Testis (tissue), 2 donors: ENCODE measurements at regions not wholly inside any gene's neighbourhood (a gene's known extent, or its start where the extent isn't known, plus 50 kb on each side); places are given as distances from the start of the nearest gene placed in this dataset.
"Not testable (repeated sequence)": the region's sequence is repeated elsewhere in the genome, so short reads cannot be mapped to it uniquely, and the experiment has no call there.

ENCODE experiments used
- DNase-seq: peaks from one replicate; pipeline ENCODE4 v3.0.0-alpha.2; 2019
- H3K27ac ChIP-seq, 2 donors: fragments of 200-600 bp; sonication (generic); one replicate each; pipeline ENCODE4 v1.5.1; 2019
- H3K27me3 ChIP-seq: fragments of 200-600 bp; sonication (generic); one replicate; pipeline ENCODE4 v1.5.1; 2019
- H3K36me3 ChIP-seq: fragments of 200-600 bp; sonication (generic); one replicate; pipeline ENCODE4 v1.5.1; 2017; ENCODE audit warnings: low read depth; ENCODE audit errors: missing control alignments
- H3K4me1 ChIP-seq: fragments of 200-600 bp; sonication (generic); one replicate; pipeline ENCODE4 v1.5.1; 2019
- H3K4me3 ChIP-seq, 2 donors: fragments of 200-600 bp; sonication (generic); one replicate each; pipeline ENCODE4 v1.5.1; 2017 to 2019
- H3K9me3 ChIP-seq: fragments of 200-600 bp; sonication (generic); one replicate; pipeline ENCODE4 v1.5.1; 2017
- POLR2A ChIP-seq: fragments of 450-650 bp; IDR thresholded peaks from one replicate; pipeline ENCODE4 v1.6.1; 2017; ENCODE audit warnings: antibody characterized with exemption, mild to moderate bottlenecking, moderate library complexity
- WGBS, 2 donors: methylation state at CpG; one replicate each; pipeline ENCODE4 v1.1.5; 2018; 5-methylcytosine and 5-hydroxymethylcytosine counted together
- intact Hi-C: fragments of 100-400 bp; cut with DNase I; formaldehyde crosslinking; loops from one replicate; pipeline ENCODE4 v1.15.1; 2023; ENCODE audit warnings: low total_unique reads
- TF ChIP-seq, protein P1 (sequence below), 3 experiments: fragments of 450-650 bp in 2 of 3; fragments of 200-600 bp in 1 of 3; sonication (generic) in 1 of 3; IDR thresholded peaks; one replicate each; pipeline ENCODE4 v1.5.1; 2016 to 2019; ENCODE audit warnings: antibody characterized with exemption in 3 of 3, mild to moderate bottlenecking in 2 of 3, moderate library complexity in 1 of 3

- H3K4me1 ChIP-seq, result no peaks in the 10 kb centered on the region
- no peak overlapping the region for H3K27ac ChIP-seq
- intact Hi-C loops, result no loop called here
- H3K27me3 ChIP-seq, result no peaks in the 10 kb centered on the region
- WGBS, 2 donors, result 82 to 94% methylated on average over 2 of the region's 2 CpGs
- H3K9me3 ChIP-seq, result no peaks in the 10 kb centered on the region
- H3K4me3 ChIP-seq, result no peak overlapping the region
- H3K36me3 ChIP-seq, result no peaks in the 10 kb centered on the region
- DNase-seq, result no peak
- TF ChIP-seq, protein P1, sequence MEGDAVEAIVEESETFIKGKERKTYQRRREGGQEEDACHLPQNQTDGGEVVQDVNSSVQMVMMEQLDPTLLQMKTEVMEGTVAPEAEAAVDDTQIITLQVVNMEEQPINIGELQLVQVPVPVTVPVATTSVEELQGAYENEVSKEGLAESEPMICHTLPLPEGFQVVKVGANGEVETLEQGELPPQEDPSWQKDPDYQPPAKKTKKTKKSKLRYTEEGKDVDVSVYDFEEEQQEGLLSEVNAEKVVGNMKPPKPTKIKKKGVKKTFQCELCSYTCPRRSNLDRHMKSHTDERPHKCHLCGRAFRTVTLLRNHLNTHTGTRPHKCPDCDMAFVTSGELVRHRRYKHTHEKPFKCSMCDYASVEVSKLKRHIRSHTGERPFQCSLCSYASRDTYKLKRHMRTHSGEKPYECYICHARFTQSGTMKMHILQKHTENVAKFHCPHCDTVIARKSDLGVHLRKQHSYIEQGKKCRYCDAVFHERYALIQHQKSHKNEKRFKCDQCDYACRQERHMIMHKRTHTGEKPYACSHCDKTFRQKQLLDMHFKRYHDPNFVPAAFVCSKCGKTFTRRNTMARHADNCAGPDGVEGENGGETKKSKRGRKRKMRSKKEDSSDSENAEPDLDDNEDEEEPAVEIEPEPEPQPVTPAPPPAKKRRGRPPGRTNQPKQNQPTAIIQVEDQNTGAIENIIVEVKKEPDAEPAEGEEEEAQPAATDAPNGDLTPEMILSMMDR (IDR thresholded peaks at IDR 0.05), result no peak
- no peak for TF ChIP-seq POLR2A
These were observed 123.6 kb upstream of the BEND6 start for GRCh38 chr6:56831334-56831733.

DNA sequence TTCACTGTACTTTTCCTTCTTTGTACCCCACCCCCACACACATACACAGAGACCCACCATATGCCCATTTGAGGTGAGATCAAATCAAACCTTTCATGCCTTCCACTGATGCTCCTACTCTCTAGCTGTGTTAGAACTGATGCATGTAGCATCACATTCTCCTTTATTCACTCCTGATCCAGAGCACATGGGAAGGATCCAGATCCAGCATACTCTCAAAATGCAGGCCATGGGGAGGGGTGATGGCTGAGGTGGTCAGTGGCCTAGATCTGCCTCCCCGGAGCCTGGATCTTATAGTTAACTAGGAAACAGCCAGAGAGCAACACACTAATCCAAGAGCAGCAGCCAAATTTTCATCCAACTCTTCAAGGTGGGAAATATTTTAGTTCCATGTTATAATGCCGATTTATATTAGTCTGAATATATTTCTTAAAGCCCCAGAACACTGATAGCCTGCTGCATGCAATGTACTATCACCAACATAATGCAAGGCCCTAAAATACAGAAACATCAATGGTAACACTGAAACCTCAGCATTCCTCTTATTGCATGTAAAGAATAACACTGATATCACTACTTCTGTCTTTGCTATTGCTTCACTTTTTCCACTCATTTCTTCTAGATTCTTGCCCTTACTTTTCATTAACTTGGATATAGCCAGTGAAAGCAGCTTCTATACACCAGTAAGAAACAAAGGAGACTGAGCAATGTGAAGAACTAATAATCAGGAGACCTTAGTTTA, 126.8 kb upstream of the BEND6 start:
- Histone ChIP-seq H3K36me3 (no peaks in the 10 kb centered on the region), H3K27me3 (no peaks in the 10 kb centered on the region), H3K4me3 (no peak overlapping the region), H3K27ac (no peak overlapping the region), H3K4me1 (no peaks in the 10 kb centered on the region), H3K9me3 (no peaks in the 10 kb centered on the region)
- DNase-seq, result no peak
- intact Hi-C loops, result no loop called here
- WGBS, 2 donors, result 86 to 96% methylated on average over 2 of the region's 2 CpGs
- TF ChIP-seq, protein P1 (IDR thresholded peaks at IDR 0.05), result no peak

- 99 to 100% methylated on average over 2 to 26 of the region's 26 CpGs for WGBS, 2 donors
- intact Hi-C loops, result not testable (repeated sequence)
These were observed 130.5 kb upstream of the BEND6 start for GRCh38 chr6:56824431-56824830.

GRCh38 chr6:56821005-56821432, 133.9 kb upstream of the BEND6 start:
- no peaks in the 10 kb centered on the region for H3K36me3 ChIP-seq
- H3K27ac ChIP-seq, result no peak overlapping the region
- no peaks in the 10 kb centered on the region for H3K4me1 ChIP-seq
- H3K27me3 ChIP-seq, result no peaks in the 10 kb centered on the region
- intact Hi-C loops, result no loop called here
- no peak overlapping the region for H3K4me3 ChIP-seq
- no peaks in the 10 kb centered on the region for H3K9me3 ChIP-seq
- no peak for DNase-seq
- 75 to 78% methylated on average over 3 of the region's 3 CpGs for WGBS, 2 donors
- TF ChIP-seq POLR2A, result no peak
- TF ChIP-seq, protein P1 (IDR thresholded peaks at IDR 0.05), result no peak

More at GRCh38 chr6:56824431-56824830, 130.5 kb upstream of the BEND6 start:
- H3K4me1 ChIP-seq, H3K36me3 ChIP-seq, H3K4me3 ChIP-seq, DNase-seq, H3K9me3 ChIP-seq, H3K27ac ChIP-seq, H3K27me3 ChIP-seq: not testable (repeated sequence)

DNA sequence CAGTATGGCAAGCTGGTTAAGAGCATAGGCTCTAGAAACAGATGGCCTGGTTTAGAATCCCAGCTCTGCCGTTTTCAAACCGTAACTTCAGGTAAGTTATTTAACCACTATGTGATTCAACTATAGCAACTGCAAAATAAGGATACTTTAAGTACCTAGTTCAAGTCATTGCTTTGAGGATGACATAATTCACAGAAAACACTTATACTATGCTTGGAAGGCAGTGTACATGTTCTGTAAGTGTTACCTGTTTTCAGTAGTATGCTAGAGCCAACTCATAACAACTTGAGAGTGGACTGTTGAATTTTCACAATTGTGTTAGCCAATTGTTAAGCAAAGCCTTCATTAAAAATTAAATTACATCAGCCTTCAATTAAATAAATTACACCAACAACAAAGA, 134.8 kb upstream of the BEND6 start:
- no peaks in the 10 kb centered on the region for H3K36me3 ChIP-seq
- no peaks in the 10 kb centered on the region for H3K27me3 ChIP-seq
- 77 to 92% methylated on average over 2 of the region's 2 CpGs for WGBS, 2 donors
- H3K9me3 ChIP-seq, result no peaks in the 10 kb centered on the region
- no peak overlapping the region for H3K27ac ChIP-seq
- TF ChIP-seq, protein P1 (IDR thresholded peaks at IDR 0.05), result no peak
- intact Hi-C loops, result no loop called here
- no peaks in the 10 kb centered on the region for H3K4me1 ChIP-seq
- DNase-seq, result no peak
- no peak overlapping the region for H3K4me3 ChIP-seq
